HEK293T (cell line): ENCODE measurements at regions not wholly inside any gene's neighbourhood (a gene's known extent, or its start where the extent isn't known, plus 50 kb on each side); places are given as distances from the start of the nearest gene placed in this dataset.

Experiments used
- CTCF ChIA-PET: fragments of 350-600 bp; formaldehyde crosslinking; extraction: SDS; loops from one replicate; lab custom pipeline; 2021; ENCODE audit warnings: antibody characterized with exemption, inconsistent platforms; lab: Yijun Ruan, JAX
- POLR2A ChIA-PET: fragments of 350-600 bp; formaldehyde crosslinking; extraction: SDS; loops from one replicate; lab custom pipeline; 2020; ENCODE audit warnings: antibody characterized with exemption, inconsistent platforms; lab: Yijun Ruan, JAX
- DNase-seq: peaks from one replicate; pipeline ENCODE4 v3.0.0; 2012; ENCODE audit warnings: mixed read lengths; ENCODE audit errors: extremely low spot score
- ARNT ChIP-seq: fragments of 450-650 bp; IDR thresholded peaks from 2 replicates; pipeline ENCODE4 v1.6.1; 2017; ENCODE audit warnings: mild to moderate bottlenecking
- BHLHE40 ChIP-seq: fragments of 450-650 bp; IDR thresholded peaks from 2 replicates; pipeline ENCODE4 v1.6.1; 2016; ENCODE audit warnings: mild to moderate bottlenecking, moderate library complexity, borderline replicate concordance
- CTBP1 ChIP-seq: fragments of 450-650 bp; IDR thresholded peaks from 2 replicates; pipeline ENCODE4 v1.6.1; 2016; ENCODE audit warnings: borderline replicate concordance
- ELF4 ChIP-seq: fragments of 450-650 bp; IDR thresholded peaks from 2 replicates; pipeline ENCODE4 v1.6.1; 2017; ENCODE audit warnings: antibody characterized with exemption
- FOXA1 ChIP-seq: fragments of 450-650 bp; IDR thresholded peaks from 2 replicates; pipeline ENCODE4 v1.6.1; 2016; ENCODE audit warnings: mild to moderate bottlenecking
- FOXK2 ChIP-seq: fragments of 450-650 bp; IDR thresholded peaks from 2 replicates; pipeline ENCODE4 v1.6.1; 2016; ENCODE audit warnings: mild to moderate bottlenecking
- FOXM1 ChIP-seq: fragments of 450-650 bp; IDR thresholded peaks from 2 replicates; pipeline ENCODE4 v1.6.1; 2017; ENCODE audit warnings: mild to moderate bottlenecking, borderline replicate concordance
- HDGF ChIP-seq: fragments of 450-650 bp; IDR thresholded peaks from 2 replicates; pipeline ENCODE4 v1.6.1; 2017; ENCODE audit warnings: antibody characterized with exemption, borderline replicate concordance
- L3MBTL2 ChIP-seq: fragments of 450-650 bp; conservative IDR thresholded peaks from 2 replicates; pipeline ENCODE4 v1.6.1; 2016; ENCODE audit warnings: mild to moderate bottlenecking
- LEF1 ChIP-seq: fragments of 450-650 bp; IDR thresholded peaks from 2 replicates; pipeline ENCODE4 v1.6.1; 2017; ENCODE audit warnings: mild to moderate bottlenecking, borderline replicate concordance
- NFRKB ChIP-seq: fragments of 450-650 bp; IDR thresholded peaks from 2 replicates; pipeline ENCODE4 v1.6.1; 2016; ENCODE audit warnings: mild to moderate bottlenecking, moderate library complexity
- PKNOX1 ChIP-seq: fragments of 450-650 bp; IDR thresholded peaks from 2 replicates; pipeline ENCODE4 v1.6.1; 2016
- SP1 ChIP-seq: fragments of 450-650 bp; IDR thresholded peaks from 2 replicates; pipeline ENCODE4 v1.6.1; 2017
- SUZ12 ChIP-seq: fragments of 450-650 bp; IDR thresholded peaks from 2 replicates; pipeline ENCODE4 v1.6.1; 2016; ENCODE audit warnings: mild to moderate bottlenecking
- TARDBP ChIP-seq: fragments of 450-650 bp; IDR thresholded peaks from 2 replicates; pipeline ENCODE4 v1.6.1; 2016
- ZNF384 ChIP-seq: fragments of 450-650 bp; IDR thresholded peaks from 2 replicates; pipeline ENCODE4 v1.6.1; 2016

DNA sequence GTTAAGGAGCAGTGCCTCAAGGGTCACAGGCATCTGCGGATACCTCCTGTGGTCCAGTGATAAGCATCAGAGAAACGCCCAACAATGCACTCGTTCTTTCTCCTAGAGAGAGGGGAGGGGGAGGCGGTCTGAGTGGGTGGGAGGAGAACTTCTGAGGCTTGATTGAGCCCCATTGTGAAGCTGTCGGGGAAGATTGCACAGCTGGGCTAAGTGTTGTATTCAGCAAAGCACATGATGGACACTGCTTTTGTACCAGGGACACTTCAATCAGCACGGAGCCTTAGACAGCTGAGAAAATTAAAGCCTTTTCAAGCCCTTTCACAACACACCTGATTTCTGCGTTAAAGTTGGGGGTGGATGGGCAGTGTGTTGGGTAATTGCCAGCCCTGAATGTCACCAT is 230.3 kb upstream of the GHITM start:
- TF ChIP-seq FOXM1 (no peak), SUZ12 (no peak), ELF4 (no peak), PKNOX1 (no peak), CTBP1 (no peak), HDGF (no peak), BHLHE40 (no peak), NFRKB (no peak), ARNT (no peak), FOXK2 (no peak), SP1 (no peak), TARDBP (no peak), LEF1 (no peak), ZNF384 (no peak), FOXA1 (no peak), L3MBTL2 (no peak)
- ChIA-PET POLR2A (no interaction called here), CTCF (no interaction called here)
- no peak for DNase-seq

GRCh38 chr10:83915801-83916200 is 223.5 kb upstream of the GHITM start:
- no peak for TF ChIP-seq PKNOX1
- no peak for TF ChIP-seq FOXK2
- no peak for TF ChIP-seq FOXM1
- no peak for TF ChIP-seq L3MBTL2
- TF ChIP-seq FOXA1, result no peak
- no peak for TF ChIP-seq TARDBP
- no peak for TF ChIP-seq ZNF384
- no peak for TF ChIP-seq HDGF
- TF ChIP-seq SUZ12, result no peak
- no peak for TF ChIP-seq LEF1
- POLR2A ChIA-PET, result no interaction called here
- CTCF ChIA-PET, result interaction anchor here (0.6 kb wide), 1 partner anchor 95 kb away, joined by 3 read pairs; no protein-coding TSS in a partner anchor
- DNase-seq, result no peak

DNA sequence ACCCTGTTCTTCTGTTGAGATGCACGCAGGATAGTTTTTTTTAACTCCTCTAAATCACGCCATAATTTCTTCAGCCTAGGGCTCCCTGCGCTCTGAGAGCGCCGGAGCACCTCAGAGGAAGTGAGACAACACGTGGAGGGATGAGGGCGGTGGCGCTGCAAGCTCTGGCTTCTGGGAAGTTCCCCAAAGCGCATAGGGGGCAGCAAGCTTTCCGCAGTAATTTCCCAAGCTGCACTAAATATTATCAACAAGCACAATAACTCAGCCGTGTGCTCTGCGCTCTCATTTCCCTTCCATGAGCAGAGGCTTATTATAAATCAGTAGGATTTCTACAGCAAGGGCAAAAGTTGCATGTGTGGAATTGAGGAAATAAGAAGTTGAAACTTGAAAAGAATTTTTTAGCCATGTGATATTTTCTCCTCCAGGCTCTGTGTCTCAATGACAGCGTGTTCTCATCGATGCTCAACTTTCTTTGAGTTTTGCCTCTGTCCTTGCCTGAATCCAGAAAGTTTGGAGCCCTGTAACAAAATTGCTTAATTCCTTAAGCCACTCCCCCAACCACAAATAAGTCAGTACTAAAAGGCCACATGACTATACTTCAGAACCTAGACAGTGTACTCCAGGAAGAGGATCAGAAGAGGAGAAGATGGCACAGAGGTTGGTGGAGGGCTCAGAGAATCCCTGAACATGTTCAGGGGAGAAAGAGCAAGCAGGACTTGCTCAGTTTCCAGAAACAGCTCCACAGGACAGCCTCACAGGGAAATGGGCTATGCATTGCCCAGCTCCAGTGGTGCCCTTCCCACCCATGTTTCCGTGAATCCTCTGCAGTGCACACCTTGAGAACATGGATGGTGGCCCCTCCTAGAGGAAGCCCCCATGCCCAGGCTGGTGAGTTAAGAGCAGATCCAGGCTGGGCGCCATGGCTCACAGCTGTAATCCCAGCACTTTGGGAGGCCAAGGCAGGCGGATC is 221.5 kb upstream of the GHITM start:
- TF ChIP-seq SUZ12 (no peak), FOXM1 (no peak), L3MBTL2 (peak; percentile 25; the same call in 1 of the 2 replicates)
- DNase-seq, result peak; percentile 41
- CTCF ChIA-PET, result interaction anchor here (0.6 to 0.9 kb wide), 4 partner anchors 109 to 1773 kb away, joined by 3 to 5 read pairs (median 4); no protein-coding TSS in a partner anchor
- POLR2A ChIA-PET, result no interaction called here

- POLR2A ChIA-PET, result no interaction called here
- TF ChIP-seq SUZ12, result no peak
- TF ChIP-seq ZNF384, result no peak
- no peak for TF ChIP-seq ARNT
- no peak for TF ChIP-seq FOXM1
- no peak for TF ChIP-seq L3MBTL2
- no peak for TF ChIP-seq TARDBP
- no peak for TF ChIP-seq BHLHE40
- TF ChIP-seq FOXK2, result no peak
- TF ChIP-seq FOXA1, result no peak
- TF ChIP-seq CTBP1, result no peak
- TF ChIP-seq NFRKB, result no peak
- no peak for TF ChIP-seq LEF1
- no peak for TF ChIP-seq SP1
- no peak for TF ChIP-seq ELF4
- no peak for TF ChIP-seq PKNOX1
- TF ChIP-seq HDGF, result no peak
- CTCF ChIA-PET, result no interaction called here
- DNase-seq, result no peak
These were observed 220.1 kb upstream of the GHITM start for GRCh38 chr10:83919187-83919586.

GRCh38 chr10:83921984-83922860 is 217.1 kb upstream of the GHITM start:
- POLR2A ChIA-PET, result no interaction called here
- CTCF ChIA-PET, result no interaction called here

More at GRCh38 chr10:83921984-83922860, 217.1 kb upstream of the GHITM start:
- DNase-seq, result no peak
- TF ChIP-seq TARDBP (no peak), ARNT (no peak), FOXA1 (no peak), ZNF384 (no peak), SUZ12 (no peak), BHLHE40 (no peak), SP1 (no peak), FOXM1 (no peak)
